ENCODE measurements at regions not wholly inside any gene's neighbourhood (a gene's known extent, or its start where the extent isn't known, plus 50 kb on each side); places are given as distances from the start of the nearest gene placed in this dataset.

GRCh38 chr11:33959855-33960400 lies 68.1 kb upstream of the LMO2 start:
- Histone ChIP-seq H3K27me3 (replicated peaks) (no peaks in the 10 kb centered on the region), H3K4me3 (ENCODE audit: low read depth, low read length) (no peak overlapping the region), H3K36me3 (replicated peaks) (no peaks in the 10 kb centered on the region), H3K27ac (no peak overlapping the region)
- TF ChIP-seq CTCF (IDR thresholded peaks at IDR 0.05; ENCODE audit: low read depth, low read length, missing control alignments), result no peak
- in situ Hi-C loops (cut with HindIII; ENCODE audit: low pct_ligation_motif_present, low sequenced_read_pairs), result no loop called here
- DNase-seq, result no peak

DNA sequence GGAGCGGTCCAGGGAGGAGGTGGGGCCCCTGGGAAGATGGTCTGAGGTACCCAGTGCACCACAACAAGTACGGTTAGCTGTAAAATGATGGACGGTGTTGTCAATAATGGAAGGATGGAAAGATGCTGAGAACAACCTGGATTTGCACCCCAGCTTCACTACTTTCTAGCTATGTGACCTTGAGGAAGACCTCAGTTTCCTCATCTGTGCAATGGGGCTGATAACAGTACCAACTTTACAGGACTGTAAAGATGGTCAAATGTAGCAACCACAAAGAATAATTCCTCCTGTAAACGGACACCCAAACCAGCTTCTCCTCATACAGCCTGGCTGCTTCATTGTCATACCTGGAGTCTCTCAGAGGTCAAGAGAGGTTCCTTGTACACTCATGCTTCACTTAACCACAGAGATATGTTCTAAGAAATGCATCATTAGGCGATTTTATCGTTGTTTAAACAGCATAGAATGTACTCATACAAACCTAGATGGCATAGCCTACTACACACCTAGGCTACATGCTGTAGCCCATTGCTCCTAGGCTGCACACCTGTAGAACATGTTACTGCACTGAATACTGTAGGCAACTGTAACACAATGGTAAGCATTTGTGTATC lies 65.5 kb upstream of the LMO2 start:
- in situ Hi-C loops (cut with HindIII; ENCODE audit: low pct_ligation_motif_present, low sequenced_read_pairs), result no loop called here
- no peak for DNase-seq
- TF ChIP-seq CTCF (IDR thresholded peaks at IDR 0.05; ENCODE audit: low read depth, low read length, missing control alignments), result no peak
- Histone ChIP-seq H3K36me3 (replicated peaks) (no peaks in the 10 kb centered on the region), H3K27ac (no peak overlapping the region), H3K27me3 (replicated peaks) (no peaks in the 10 kb centered on the region), H3K4me3 (ENCODE audit: low read depth, low read length) (no peak overlapping the region)

- TF ChIP-seq CTCF (IDR thresholded peaks at IDR 0.05; ENCODE audit: low read depth, low read length, missing control alignments), result no peak
- in situ Hi-C loops (cut with HindIII; ENCODE audit: low pct_ligation_motif_present, low sequenced_read_pairs), result no loop called here
- Histone ChIP-seq H3K27me3 (replicated peaks) (no peaks in the 10 kb centered on the region), H3K27ac (no peak overlapping the region), H3K4me3 (ENCODE audit: low read depth, low read length) (no peak overlapping the region), H3K36me3 (replicated peaks) (no peaks in the 10 kb centered on the region)
- no peak for DNase-seq
Observed at GRCh38 chr11:33956611-33957010, 64.7 kb upstream of the LMO2 start.

GRCh38 chr11:33953289-33953688 lies 61.4 kb upstream of the LMO2 start:
- TF ChIP-seq CTCF (IDR thresholded peaks at IDR 0.05; ENCODE audit: low read depth, low read length, missing control alignments), result no peak
- in situ Hi-C loops (cut with HindIII; ENCODE audit: low pct_ligation_motif_present, low sequenced_read_pairs), result no loop called here
- no peak for DNase-seq
- H3K27ac ChIP-seq, result no peak overlapping the region
- H3K4me3 ChIP-seq (ENCODE audit: low read depth, low read length), result no peak overlapping the region
- H3K36me3 ChIP-seq (replicated peaks), result no peaks in the 10 kb centered on the region
- no peaks in the 10 kb centered on the region for H3K27me3 ChIP-seq (replicated peaks)

DNA sequence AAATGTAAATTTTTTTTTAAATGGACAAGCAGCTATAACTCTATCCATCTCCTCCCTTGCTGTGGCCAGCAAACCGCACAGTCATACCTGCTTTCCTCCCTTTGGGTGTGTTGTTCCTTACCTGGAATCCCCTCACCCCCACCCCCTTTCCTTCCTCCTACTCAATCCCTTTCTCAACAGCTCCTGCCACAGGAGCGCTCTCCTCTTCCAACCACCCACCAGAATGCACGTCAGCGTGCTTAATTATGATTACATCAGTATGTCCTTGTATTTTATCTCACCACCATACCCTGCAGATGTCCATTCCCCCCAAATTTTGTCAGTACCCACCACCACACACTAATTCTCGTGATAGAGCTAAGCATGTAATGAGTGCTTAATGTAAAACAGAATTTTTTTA lies 60.9 kb upstream of the LMO2 start:
- Histone ChIP-seq H3K4me3 (ENCODE audit: low read depth, low read length) (no peak overlapping the region), H3K27me3 (replicated peaks) (no peaks in the 10 kb centered on the region), H3K27ac (no peak overlapping the region), H3K36me3 (replicated peaks) (no peaks in the 10 kb centered on the region)
- no peak for DNase-seq
- TF ChIP-seq CTCF (IDR thresholded peaks at IDR 0.05; ENCODE audit: low read depth, low read length, missing control alignments), result no peak
- in situ Hi-C loops (cut with HindIII; ENCODE audit: low pct_ligation_motif_present, low sequenced_read_pairs), result no loop called here
